ENCODE measurements at regions not wholly inside any gene's neighbourhood (a gene's known extent, or its start where the extent isn't known, plus 50 kb on each side); places are given as distances from the start of the nearest gene placed in this dataset.
A peak's percentile ranks its signal among the peaks of the same experiment; 100 is the strongest.

DNA sequence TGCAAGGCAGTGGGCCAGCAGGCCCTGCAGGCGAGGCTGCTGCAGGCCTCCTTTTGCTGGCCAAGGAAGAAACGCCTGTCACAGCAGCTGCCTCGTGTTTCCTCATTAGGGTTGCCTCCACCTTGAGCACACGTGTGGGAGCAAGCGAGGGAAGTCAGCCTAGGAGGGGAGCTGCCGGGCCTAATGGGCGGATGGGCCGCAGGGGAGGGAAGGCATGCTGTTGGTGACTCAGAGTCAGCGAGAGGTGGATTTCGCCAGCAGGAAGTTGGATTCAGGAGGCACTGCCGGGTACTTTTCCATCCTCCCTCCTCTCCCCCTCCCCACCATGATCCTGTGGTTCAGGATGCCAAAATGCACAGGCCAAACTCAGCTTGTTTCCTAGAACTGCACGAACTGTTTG, 498.7 kb downstream of the METTL15 start:
- no peak for DNase-seq (ENCODE audit: low spot score)

DNA sequence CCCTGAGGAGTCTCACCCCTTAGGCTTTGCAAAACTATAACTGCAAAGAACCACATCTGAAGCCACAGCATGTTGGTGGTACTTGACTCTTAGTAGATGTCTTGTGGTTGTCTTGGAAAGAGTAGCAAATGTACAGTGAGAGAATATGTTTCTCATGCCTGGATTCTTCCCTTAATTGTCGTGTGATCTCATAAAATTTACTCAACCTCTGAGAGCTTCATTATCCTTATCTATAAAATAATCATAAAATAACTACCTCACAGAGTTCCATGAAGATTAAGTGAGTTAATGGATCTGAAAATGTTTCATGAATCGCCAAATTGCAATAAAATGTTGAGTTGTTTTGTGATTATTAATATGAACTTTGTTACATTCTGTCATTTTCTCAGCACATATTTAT, 491.5 kb downstream of the METTL15 start:
- DNase-seq (ENCODE audit: low spot score): no peak

DNA sequence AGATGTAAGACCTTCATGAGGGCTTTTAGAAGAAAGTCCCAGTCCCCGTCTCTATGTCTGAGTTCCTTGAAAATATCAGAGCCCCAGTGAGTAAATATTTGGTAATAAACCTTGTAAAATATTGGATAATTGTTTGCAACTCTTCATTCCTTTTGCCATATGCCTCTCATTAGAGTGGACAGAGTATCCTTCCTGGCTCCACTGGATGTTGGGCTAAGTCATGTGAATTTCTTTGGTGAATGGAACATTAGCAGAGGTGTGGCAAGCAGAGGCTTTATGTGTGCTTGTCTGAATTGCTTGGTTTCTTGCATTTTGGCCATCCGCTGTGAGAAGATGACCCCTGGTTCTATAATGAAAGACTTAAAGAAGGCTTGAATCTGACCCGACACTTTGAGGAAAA, 490.3 kb downstream of the METTL15 start:
- DNase-seq (ENCODE audit: low spot score): no peak

DNA sequence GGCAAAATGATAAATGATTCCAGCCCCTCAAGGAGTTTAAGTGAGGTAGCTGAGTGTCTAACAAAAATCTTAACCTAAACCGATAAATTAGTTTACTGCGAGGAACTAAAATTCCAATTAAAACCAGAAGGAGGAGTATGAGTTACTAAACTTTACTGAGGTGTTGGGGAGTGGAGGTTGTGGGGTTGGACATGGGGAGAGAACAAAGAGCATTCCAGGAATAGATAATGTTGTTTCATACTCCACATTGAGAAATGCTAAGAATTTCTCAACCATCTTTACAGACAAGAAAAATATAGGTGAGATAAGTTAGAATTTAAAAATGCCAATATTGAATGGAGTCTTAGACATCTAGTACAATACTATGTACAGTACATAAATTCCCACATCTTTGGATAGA, 488.6 kb downstream of the METTL15 start:
- DNase-seq (ENCODE audit: low spot score): no peak

DNA sequence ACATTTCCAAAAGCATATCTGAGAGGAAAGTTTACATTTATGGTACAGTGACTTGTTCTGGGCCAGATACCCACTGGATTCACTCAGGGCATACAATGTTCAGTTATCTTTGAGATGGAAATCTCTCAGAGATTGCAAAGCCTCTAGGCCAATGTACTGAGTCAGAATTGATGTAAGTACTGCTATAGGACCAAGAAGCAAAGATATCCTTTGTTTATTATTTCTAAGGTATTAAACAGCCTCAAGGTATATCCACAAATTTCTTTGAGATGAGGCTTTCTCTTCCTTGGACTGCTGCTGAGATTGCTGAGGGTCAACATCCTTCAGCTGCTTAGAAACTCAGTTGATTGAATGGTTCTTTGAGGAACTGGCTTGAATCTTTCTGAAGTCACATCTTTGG, 484.0 kb downstream of the METTL15 start:
- DNase-seq (ENCODE audit: low spot score): no peak

DNA sequence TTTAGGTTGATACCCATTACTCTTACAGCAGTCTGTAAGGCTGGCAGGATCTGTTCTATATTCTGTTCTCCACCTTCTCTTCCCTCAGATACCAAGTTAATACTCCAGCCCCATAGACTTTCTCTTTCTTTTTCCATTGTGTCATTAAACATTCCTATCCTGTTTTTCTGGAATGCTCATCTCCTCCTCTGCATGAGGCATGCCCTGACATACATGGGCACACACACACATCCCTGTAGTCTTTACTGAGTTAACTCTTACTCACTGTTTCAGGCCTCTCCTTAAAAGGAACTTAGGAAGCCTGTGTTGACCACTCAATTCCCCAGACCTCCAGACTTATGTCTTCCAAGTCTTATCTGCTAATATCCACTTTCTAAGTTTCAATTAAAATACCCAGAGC, 476.8 kb downstream of the METTL15 start:
- no peak for DNase-seq (ENCODE audit: low spot score)

DNA sequence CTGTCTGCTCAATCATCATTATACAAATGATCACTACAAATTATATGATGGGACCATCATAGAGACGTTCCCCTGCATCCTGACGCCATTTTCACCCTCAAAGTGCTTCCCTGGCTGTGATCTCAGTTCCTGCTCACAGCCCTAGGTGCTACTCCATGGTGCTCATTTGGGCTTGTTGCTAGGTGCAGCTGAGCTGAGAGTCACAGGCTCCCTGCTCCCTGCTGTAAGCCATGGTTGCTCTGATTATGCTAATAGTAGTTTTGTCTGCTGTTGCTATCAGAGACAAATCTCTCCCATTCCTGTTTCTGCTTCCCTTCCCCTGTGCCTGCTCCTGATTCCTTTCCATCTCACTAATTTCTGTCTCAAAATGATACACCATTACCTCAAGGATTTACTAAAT, 474.3 kb downstream of the METTL15 start:
- DNase-seq (ENCODE audit: low spot score): no peak

DNA sequence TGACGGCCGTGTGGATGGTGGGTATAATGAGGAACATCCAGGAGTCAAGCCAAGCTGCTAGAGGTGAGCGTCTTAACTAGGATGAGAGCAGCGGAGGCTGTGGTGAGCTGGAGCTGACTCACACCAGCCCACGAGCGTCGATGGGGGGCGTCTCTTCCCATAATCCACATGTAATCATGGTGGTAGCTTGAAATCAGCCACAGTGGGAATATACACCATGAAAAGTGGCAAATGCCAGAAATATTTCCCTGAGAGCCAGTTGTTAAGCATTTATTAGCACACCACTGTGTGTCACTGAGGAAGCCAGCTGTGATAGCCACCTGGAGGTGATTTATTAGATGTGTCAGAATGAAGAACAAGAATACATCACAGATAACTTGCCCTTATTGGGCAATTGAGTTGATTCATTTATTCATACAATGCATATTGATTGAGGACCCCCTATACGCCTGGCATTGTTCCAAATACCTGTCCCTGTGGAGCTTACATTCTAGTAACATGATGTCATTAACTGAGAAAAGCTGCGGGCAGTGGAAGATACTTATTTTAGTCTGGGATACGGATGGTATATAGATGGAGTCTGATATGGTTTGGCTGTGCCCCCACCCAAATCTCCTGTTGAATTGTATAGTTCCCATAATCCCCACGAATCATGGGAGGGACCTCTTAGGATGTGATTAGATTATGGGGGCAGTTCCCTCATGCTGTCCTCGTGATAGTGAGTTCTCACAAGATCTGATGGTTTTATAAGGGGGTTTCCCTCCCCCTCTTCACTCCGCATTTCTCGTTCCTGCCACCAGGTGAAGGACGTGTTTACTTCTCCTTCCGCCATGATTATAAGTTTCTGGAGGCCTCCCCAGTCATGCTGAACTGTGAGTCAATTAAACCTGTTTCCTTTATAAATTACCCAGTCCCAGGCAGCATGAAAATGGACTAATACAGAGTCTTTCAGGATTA, 473.4 kb downstream of the METTL15 start:
- DNase-seq (ENCODE audit: low spot score): no peak

DNA sequence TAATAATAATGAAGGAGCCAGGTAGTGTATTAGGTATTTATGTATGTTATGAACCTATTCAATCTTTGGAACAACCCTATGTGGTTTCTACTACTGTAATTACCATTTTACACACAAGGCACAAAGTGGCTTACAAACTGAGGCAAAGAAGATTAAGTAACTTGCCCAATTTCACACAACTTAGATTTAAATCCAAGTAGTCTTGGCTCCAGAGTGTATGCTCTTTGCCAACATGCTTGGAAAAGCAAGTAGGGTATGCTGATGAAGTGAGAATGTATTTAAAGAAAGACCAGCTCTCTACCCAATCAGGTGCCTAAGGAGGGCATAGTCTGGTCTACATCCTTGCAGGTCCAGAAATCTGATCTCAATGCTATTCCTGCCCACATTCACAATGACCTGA, 463.2 kb downstream of the METTL15 start:
- DNase-seq (ENCODE audit: low spot score): no peak

DNA sequence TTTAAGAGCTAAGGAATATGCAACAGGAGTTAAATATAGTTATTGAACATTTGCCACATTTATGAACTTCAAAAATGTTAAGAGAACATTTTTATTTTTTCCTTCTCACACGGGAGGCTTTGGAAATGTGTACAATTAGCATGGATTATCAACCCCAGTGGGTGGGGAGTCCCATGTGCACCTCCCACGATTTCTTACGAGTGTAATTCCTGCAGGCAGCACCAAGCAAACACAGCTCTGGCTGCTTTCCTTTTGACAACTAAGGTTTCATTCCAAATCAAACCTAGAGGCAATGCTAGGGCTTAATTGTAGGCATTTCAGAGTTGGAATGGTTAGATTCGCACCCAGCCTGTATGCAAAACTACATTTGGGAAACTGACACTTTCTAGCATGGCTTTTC, 460.9 kb downstream of the METTL15 start:
- no peak for DNase-seq (ENCODE audit: low spot score)

DNA sequence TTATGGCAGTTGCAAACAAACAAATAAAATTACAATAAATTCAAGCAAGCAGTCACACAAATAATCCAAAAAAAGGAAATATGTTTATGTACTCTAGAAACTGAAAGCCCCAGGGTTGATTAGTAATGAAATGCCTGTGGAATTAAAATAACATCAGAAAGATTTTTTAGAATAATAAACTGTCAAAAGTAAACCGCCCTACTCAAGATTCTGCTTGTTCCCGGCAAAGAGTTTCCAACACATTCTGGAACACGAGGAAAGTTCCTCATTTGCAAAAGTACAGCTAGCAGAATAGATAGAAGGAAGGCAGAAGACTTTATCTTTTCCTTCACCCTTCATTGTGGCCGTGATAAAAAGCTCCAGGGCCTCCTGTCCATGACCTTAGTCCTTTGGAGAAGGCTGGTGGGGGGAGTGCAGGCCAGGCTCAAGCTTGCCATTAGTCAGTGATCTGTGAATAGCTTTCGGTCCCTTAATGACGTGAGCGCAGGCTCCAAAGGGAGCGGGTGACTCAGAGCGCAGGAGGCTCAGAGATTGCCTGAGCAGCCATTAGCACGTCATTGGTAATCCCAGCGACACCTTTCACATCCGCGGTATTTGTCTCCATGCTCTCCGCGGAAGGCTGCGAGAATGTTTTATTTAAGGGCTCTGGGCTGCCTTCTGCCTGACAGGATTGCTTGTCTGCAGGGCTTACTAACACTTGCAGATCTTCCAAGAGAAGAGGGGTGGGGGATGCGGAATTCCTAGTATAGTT, 458.3 kb downstream of the METTL15 start:
- peak; percentile 3 for DNase-seq (ENCODE audit: low spot score)

DNA sequence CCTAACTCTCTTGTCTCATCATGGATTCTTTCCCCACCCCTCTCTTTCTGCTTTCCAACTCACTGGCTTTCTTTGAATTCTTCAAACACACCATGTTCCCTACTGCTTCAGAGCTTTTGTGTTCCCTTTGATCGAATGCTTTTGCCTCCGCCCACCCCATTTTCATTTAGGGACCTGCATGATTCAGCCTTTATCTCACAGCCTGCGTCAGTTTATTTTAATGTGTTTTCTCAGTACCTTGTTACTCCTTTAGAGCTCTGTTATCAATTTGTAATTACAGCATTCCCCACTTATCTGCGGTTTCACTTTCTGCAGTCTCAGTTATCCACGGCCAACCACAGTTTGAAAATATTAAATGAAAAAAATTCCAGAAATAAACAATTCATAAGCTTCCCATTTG, 451.3 kb downstream of the METTL15 start:
- no peak for DNase-seq (ENCODE audit: low spot score)

DNA sequence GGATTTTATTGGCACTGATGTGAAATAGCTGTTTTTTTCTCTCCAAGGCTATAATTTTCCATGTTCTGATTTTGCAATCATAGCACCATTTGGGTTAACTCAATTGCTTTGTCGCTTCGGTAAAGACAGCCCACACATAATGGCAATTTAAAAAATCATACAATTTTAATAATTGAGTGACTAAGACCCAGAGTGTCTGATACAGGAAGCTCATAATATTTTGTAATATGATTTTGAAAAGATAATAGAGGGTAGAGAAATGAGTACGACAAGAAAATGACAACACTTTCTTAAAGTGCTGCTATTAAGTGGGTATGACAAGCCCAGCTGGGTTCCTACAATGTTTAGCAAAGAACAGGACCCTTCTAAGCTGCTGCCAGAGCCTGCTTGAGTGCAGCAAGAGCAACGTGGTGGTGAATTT, 439.1 kb downstream of the METTL15 start:
- DNase-seq (ENCODE audit: low spot score): no peak

DNA sequence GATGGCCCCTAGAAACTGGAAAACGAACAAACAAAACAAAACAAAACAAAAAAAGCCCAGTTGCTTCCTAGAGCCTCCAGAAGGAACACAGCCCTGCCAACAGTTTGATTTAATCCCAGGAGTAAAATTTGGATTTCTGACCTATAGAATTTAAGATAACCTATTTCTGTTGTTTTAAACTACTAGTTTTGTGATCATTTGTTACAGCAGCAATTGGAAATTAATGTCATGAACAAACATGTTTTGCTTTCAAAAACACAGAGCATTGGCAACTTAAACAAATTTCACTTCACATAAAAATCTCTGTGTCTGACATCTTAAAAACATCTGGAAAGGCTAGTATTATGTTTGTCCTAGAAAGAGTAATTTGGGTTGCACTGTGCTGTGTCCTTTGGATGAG, 437.3 kb downstream of the METTL15 start:
- no peak for DNase-seq (ENCODE audit: low spot score)

DNA sequence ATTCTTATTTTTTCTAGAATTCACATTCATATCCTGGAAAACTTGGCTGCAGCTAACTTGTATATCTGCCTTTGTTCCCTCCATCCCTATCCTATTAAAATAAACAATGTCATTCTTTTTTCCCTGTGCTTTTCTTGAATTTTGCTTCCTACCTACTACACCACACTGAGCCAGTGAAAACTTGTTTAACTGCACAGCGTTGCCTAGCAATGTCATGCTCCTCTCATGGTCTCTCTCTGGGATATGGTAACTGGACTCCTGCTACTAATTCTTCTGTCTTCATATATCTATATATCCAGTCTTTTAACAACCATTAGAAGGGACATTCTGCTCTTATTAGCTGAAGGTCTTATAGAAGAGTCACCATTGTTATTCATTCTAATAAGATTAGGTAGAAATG, 434.4 kb downstream of the METTL15 start:
- no peak for DNase-seq (ENCODE audit: low spot score)

DNA sequence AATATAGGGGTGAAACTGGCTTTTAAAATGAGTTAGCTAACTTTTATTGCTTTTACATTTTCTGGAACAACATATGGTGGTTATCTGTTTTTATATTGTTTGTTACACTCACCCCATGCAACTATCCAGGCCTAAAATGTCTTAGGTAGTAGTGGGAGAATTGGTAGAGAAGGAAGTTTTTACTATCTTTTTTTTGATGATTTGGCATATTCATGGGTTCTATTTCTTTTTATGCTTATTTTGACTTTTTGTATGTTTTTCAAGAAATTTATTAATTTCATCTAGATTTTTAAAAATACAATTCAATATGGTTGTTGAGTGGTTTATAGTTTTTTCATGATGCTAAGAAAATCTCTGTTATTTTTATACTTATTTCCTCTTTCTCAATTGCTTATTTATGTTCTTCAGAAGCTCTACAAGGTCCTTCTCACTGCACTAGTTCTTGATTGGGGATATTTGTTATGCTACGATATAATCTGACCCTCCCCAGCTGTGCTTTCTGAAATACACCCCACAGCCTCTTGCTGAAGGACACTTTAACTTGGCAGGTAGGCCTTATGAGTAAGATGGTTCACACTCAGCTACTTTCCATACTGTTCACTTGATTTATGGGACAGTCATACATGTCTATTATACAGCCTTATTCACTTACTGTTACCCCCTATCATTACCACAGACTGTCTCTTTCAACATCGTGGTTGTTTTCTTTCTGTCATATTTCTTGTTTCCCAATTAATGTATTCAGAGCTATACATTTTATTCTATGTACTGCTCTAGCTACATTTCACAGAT, 431.2 kb downstream of the METTL15 start:
- no peak for DNase-seq (ENCODE audit: low spot score)

DNA sequence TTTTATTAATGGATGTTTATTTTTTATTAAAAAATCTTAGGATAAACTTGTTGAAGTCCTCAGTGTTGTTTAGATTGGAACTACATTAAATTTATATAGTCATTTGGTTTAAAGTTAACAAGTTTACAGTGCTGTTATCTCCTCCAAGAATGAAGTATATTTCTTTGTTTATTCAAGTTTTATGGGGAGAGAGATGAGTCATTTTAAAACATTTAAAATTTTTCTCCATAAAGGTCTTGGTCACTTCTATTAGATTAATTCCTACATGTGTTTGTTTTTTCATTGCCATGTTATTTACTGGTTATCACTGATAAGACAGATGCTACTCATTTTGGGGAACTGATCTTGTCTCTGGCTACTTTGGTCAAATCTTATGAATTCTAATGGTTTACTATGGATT, 429.6 kb downstream of the METTL15 start:
- no peak for DNase-seq (ENCODE audit: low spot score)

DNA sequence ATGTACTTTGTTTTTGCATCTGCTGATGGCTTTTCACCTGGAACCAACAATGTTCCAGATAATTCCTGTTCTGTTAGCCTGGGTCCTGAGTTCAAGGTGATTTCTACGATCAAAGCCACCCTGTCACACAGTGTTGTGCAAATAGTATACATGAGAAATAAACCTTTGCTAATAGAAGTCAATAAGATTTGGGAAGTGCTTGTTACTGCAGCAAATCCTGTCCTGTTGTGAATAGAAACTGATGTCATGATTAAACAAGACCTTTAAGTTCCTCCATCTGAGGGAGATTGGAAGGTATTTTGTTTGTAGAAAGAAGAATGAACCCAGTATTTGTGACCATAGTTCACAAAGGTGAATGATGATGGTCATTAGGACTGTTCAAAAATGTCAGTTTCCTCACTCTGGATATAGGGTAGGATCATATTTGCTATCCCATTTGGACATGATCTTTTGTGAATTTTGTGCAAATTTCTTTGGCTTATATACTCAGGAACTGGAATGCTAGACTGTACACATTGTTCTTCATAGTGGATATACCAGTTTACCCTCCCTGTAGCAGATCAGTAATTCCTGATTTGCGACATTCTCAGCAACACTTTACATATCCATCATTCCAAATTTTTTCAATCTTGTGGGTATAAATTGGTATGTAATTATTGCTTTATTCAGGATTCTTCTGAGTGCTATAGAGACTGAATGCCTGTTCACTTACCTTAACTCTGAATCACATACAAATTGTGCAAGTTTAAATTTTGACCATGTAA, 428.5 kb downstream of the METTL15 start:
- DNase-seq (ENCODE audit: low spot score): no peak

DNA sequence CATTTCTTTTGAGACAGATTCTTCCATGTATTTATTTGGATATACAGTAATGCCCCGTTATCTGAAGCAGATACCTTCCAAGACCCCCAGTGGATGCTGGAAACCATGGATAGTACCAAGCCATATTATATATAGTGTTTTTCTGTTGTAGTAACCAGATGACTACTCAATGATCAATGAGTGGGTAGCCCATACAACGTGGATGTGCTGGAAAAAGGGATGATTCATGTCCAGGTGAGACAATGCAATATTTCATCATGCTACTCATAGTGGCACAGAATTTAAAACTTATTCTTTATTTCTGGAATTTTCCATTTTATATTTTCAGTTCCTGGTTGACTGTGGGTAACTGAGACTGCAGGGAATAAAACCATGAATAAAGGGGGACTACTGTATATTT, 427.5 kb downstream of the METTL15 start:
- DNase-seq (ENCODE audit: low spot score): no peak

DNA sequence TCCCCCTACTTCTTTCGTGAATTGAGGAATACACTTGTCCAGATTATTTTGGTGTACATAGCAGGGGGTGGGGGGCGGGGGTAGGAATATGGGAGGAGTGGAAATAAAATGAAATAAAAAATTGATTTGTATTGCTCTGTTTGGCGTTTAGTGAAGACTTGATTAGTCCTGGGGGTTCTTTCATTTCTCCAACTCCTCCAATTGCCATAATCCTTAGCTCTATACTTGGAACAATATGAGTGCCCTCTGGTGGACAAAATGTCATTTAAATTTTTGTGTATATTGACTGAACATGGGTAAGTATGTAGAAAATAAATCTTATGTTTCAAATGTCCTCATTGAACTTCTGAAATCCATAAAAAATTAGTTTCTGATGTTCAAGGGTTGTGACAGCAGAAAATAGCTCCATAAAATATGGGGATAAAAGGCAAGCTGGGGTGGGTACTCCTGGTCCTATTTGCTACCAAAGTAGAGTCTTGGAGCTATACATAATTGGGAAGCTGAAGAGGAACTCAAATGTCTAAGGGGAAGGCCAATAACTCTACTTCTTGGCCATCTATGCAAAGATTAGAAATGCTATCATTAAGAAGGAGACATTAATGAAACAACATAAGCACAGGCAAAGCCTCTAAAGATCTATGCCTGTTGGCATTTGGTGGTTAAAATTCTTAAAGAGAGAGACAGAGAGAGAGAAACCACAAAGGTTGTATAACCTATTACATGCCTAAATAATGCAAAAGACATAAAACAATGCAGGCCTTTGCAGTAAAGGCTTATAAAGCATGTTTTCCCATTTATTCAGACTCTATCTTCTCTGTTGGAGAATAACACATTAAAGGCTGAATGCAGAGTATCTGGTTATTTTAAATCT, 421.6 kb downstream of the METTL15 start:
- DNase-seq (ENCODE audit: low spot score): peak; percentile 29

DNA sequence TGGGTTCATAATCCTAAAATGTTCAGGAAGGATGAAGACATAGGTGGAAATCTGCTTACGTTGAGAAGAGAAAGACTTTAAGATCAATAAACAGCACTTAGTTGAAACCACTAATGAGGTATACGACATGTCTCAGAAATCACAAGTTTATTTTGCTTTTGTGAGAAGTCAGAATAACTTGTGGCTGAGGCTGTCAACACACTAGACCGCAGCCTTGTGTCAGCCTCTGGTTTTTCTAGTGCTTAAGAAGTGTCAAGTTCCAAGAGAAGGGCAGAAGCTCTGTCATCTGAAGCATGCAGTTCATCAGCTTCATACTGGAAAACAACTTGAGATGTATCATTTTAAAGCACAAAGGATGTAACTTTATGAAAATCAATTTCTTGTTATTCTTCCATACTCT, 420.9 kb downstream of the METTL15 start:
- no peak for DNase-seq (ENCODE audit: low spot score)
